Glutamatergic neuron (in vitro differentiated cells): ENCODE measurements at regions not wholly inside any gene's neighbourhood (a gene's known extent, or its start where the extent isn't known, plus 50 kb on each side); places are given as distances from the start of the nearest gene placed in this dataset.
"Not testable (repeated sequence)": the region's sequence is repeated elsewhere in the genome, so short reads cannot be mapped to it uniquely, and the experiment has no call there.

Source experiments
- DNase-seq: peaks from one replicate; pipeline ENCODE4 v3.0.0; 2022
- H3K27ac Mint-ChIP-seq: one replicate; pipeline ENCODE4 v1.8.0; 2020; ENCODE audit warnings: mild to moderate bottlenecking, mixed read lengths, inconsistent platforms; ENCODE audit not compliant: unreplicated experiment
- H3K27me3 Mint-ChIP-seq: one replicate; pipeline ENCODE4 v1.8.0; 2020; ENCODE audit warnings: mild to moderate bottlenecking, moderate library complexity, mixed read lengths, inconsistent platforms; ENCODE audit not compliant: unreplicated experiment
- H3K36me3 Mint-ChIP-seq: one replicate; pipeline ENCODE4 v1.8.0; 2020; ENCODE audit warnings: mild to moderate bottlenecking, mixed read lengths, inconsistent platforms; ENCODE audit not compliant: unreplicated experiment
- H3K4me1 Mint-ChIP-seq: one replicate; pipeline ENCODE4 v1.8.0; 2020; ENCODE audit warnings: mild to moderate bottlenecking, low read depth, mixed read lengths, inconsistent platforms; ENCODE audit not compliant: unreplicated experiment
- H3K4me3 Mint-ChIP-seq: one replicate; pipeline ENCODE4 v1.8.0; 2020; ENCODE audit warnings: mild to moderate bottlenecking, mixed read lengths, inconsistent platforms; ENCODE audit not compliant: unreplicated experiment
- H3K9me3 Mint-ChIP-seq: one replicate; pipeline ENCODE4 v1.8.0; 2020; ENCODE audit warnings: mild to moderate bottlenecking, moderate library complexity, mixed read lengths, inconsistent platforms; ENCODE audit not compliant: unreplicated experiment
- TF ChIP-seq, protein P1 (sequence below): fragments of 200-600 bp; sonication (generic); IDR thresholded peaks from one replicate; pipeline ENCODE4 v1.5.0; 2021; ENCODE audit not compliant: partially characterized antibody, unreplicated experiment

DNA sequence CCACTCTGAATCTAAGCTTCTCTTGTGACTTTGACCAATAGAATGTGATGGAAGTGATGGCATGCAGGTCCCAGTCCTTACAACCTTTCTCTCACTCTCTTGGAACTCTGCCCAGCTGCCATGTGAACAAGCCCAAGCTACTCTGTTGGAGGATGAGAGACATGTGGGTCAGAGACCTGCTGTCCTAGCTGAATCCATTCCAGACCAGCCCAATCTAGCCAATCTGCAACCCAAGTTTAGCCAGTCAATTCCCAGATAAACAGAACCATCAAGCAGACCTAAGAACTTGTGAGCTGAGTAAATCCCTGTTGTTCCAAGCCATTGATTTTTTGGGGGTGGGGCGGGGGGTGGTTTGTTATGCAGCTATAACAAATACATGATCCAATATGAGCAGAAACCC, 69.2 kb upstream of the GRK3 start:
- Mint-ChIP-seq H3K9me3 (peaks cover 13% of the 10 kb centered on the region), H3K27me3 (peaks cover 12% of the 10 kb centered on the region), H3K4me3 (no peak overlapping the region), H3K27ac (no peak overlapping the region), H3K36me3 (peaks cover 4% of the 10 kb centered on the region), H3K4me1 (peaks cover 31% of the 10 kb centered on the region)
- no peak for DNase-seq
- TF ChIP-seq, protein P1, sequence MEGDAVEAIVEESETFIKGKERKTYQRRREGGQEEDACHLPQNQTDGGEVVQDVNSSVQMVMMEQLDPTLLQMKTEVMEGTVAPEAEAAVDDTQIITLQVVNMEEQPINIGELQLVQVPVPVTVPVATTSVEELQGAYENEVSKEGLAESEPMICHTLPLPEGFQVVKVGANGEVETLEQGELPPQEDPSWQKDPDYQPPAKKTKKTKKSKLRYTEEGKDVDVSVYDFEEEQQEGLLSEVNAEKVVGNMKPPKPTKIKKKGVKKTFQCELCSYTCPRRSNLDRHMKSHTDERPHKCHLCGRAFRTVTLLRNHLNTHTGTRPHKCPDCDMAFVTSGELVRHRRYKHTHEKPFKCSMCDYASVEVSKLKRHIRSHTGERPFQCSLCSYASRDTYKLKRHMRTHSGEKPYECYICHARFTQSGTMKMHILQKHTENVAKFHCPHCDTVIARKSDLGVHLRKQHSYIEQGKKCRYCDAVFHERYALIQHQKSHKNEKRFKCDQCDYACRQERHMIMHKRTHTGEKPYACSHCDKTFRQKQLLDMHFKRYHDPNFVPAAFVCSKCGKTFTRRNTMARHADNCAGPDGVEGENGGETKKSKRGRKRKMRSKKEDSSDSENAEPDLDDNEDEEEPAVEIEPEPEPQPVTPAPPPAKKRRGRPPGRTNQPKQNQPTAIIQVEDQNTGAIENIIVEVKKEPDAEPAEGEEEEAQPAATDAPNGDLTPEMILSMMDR = no peak

DNA sequence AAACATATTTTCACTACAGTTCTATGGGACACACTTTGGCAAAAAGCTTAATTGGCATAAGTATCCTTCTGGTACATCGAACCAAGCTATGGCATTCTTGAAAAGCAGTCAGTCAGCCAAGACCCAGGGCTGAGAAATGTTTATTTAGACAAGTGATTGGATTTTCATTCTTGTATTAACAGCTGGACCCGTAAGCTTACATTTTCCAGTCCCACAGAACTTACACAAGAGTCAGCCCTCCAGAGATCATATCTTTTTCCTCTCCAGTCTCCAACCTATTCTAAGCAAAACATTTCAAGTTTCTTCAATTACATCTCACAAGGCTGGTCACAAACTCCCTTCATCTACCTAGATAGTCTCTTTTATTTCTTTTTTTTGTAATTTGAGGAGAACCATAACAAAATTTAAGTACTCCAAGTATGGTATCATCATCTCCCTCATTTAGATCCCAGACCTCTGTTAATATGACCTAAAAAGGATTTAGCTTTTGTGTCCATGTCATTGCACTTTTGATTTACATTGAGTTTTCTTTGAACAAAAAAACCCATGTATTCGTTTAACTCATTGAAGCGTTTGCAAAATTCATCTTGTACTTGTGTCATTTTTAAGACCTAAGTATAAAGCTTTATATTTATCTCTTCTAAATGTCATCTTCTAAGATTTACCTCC, 67.9 kb upstream of the GRK3 start:
- no peak for DNase-seq
- TF ChIP-seq, protein P1 = no peak
- peaks cover 31% of the 10 kb centered on the region for H3K4me1 Mint-ChIP-seq
- H3K4me3 Mint-ChIP-seq = no peak overlapping the region
- no peak overlapping the region for H3K27ac Mint-ChIP-seq
- H3K36me3 Mint-ChIP-seq = no peaks in the 10 kb centered on the region
- peaks cover 13% of the 10 kb centered on the region for H3K9me3 Mint-ChIP-seq
- H3K27me3 Mint-ChIP-seq = peaks cover 12% of the 10 kb centered on the region

DNA sequence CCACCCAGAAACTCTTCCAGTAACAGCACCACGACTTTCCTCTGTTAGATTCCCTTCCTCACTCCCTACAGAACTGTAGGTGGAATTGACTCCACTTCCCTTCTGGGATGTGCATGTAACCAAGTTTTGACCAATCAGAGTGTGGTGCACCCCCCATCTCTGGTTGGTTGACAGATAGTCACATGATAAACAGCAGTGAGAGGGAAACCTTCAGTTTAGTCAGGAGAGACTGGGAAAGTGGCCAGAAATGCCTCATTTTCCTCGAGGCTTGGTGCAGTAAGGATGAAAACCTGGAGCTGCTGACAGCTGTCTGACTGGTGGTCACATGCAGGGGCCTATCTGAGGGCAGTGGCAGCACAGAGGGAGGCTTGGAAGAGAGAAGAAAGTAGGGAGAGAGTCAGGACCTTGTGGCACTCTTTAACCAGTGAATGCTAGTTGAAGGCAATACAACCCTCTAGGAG, 67.3 kb upstream of the GRK3 start:
- peaks cover 28% of the 10 kb centered on the region for H3K4me1 Mint-ChIP-seq
- no peak overlapping the region for H3K27ac Mint-ChIP-seq
- H3K36me3 Mint-ChIP-seq = no peaks in the 10 kb centered on the region
- peaks cover 12% of the 10 kb centered on the region for H3K27me3 Mint-ChIP-seq
- TF ChIP-seq, protein P1 = no peak
- no peak for DNase-seq
- H3K4me3 Mint-ChIP-seq = no peak overlapping the region
- H3K9me3 Mint-ChIP-seq = peaks cover 13% of the 10 kb centered on the region

DNA sequence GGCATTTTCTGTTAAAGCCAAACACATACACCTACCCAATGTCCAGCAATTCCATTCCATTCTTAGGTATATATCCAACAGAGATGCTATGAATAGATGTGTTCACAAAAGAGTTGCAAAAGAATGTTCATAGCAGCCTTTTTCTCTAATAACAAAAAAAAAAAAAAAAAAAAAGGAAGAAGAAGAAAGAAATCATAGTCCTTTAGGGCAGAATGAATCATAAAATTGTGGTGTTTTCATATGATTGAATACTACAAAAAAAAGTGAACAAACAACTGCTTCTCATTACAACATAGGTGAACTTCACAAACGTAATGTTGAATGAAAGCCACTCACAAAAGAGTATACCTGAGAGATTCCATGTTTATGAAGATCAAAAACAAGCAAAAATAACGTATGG, 66.8 kb upstream of the GRK3 start:
- H3K27ac Mint-ChIP-seq = no peak overlapping the region
- TF ChIP-seq, protein P1 = no peak
- peaks cover 12% of the 10 kb centered on the region for H3K27me3 Mint-ChIP-seq
- DNase-seq = no peak
- H3K36me3 Mint-ChIP-seq = no peaks in the 10 kb centered on the region
- no peak overlapping the region for H3K4me3 Mint-ChIP-seq
- H3K9me3 Mint-ChIP-seq = peaks cover 13% of the 10 kb centered on the region
- H3K4me1 Mint-ChIP-seq = peaks cover 27% of the 10 kb centered on the region

DNA sequence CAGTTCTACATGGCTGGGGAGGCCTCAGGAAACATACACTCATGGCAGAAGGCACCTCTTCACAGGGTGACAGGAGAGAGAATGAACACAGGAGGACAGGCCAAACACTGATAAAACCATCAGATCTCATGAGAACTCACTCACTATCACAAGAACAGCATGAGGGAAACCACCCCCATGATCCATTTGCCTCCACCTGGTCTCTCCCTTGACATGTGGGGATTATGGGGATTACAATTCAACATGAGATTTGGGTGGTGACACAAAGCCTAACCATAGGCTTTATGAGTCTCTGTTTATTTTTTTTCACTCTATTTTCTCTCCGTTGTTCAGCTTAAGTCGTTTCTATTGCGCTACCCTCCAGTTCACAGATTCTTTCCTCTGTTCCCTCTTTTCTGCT, 63.8 kb upstream of the GRK3 start:
- not testable (repeated sequence) for H3K27ac Mint-ChIP-seq, H3K36me3 Mint-ChIP-seq, H3K4me3 Mint-ChIP-seq, DNase-seq, H3K4me1 Mint-ChIP-seq, H3K27me3 Mint-ChIP-seq, H3K9me3 Mint-ChIP-seq

DNA sequence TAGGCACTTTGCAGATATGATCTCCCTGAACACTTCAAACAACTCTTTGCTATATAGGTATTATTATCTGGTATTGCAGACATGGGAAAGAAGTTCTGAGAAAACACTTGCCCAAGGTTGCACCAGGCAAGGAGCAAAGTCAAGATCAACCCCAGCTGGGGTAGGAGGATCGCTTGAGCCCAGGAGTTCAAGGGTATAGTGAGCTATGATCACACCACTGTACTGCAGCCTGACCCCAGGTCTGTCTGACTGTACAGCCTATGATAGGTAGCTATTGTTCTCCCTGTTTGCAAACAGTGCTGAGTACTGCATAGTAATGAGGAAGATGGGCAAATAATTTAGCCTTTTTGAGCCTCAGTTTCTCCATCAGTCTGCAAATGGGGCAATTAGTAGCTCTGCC, 60.5 kb upstream of the GRK3 start:
- not testable (repeated sequence) for H3K27ac Mint-ChIP-seq, H3K4me1 Mint-ChIP-seq, DNase-seq, H3K4me3 Mint-ChIP-seq, H3K27me3 Mint-ChIP-seq, H3K36me3 Mint-ChIP-seq, H3K9me3 Mint-ChIP-seq
